ENCODE measurements at regions not wholly inside any gene's neighbourhood (a gene's known extent, or its start where the extent isn't known, plus 50 kb on each side); places are given as distances from the start of the nearest gene placed in this dataset.

- DNase-seq (ENCODE audit: low read depth in 1 of 2, low spot score in 1 of 2): no peak
- Histone ChIP-seq H3K27me3 (ENCODE audit: insufficient read depth, poor library complexity, severe bottlenecking) (no peaks in the 10 kb centered on the region), H3K4me3 (replicated peaks; ENCODE audit: insufficient read depth, low read length) (no peak overlapping the region), H3K27ac (replicated peaks) (no peak overlapping the region)
- no peak for TF ChIP-seq REST (IDR thresholded peaks at IDR 0.05; ENCODE audit: insufficient replicate concordance, low read depth)
- TF ChIP-seq CTCF (IDR thresholded peaks at IDR 0.05; ENCODE audit: insufficient read depth, low read length): no peak
- no peak for TF ChIP-seq SPI1 (IDR thresholded peaks at IDR 0.05; ENCODE audit: borderline replicate concordance, low read depth)
- TF ChIP-seq GABPA (IDR thresholded peaks at IDR 0.05; ENCODE audit: low read depth): no peak
- no peak for TF ChIP-seq POLR2AphosphoS5 (IDR thresholded peaks at IDR 0.05; ENCODE audit: low read depth)
Observed at GRCh38 chr1:193666485-193667083, 480.2 kb upstream of the B3GALT2 start.

GRCh38 chr1:193663965-193664364 is 477.6 kb upstream of the B3GALT2 start:
- H3K27ac ChIP-seq (replicated peaks): no peak overlapping the region
- TF ChIP-seq GABPA (IDR thresholded peaks at IDR 0.05; ENCODE audit: low read depth) (no peak), REST (IDR thresholded peaks at IDR 0.05; ENCODE audit: insufficient replicate concordance, low read depth) (no peak), POLR2AphosphoS5 (IDR thresholded peaks at IDR 0.05; ENCODE audit: low read depth) (no peak), SPI1 (IDR thresholded peaks at IDR 0.05; ENCODE audit: borderline replicate concordance, low read depth) (no peak), CTCF (IDR thresholded peaks at IDR 0.05; ENCODE audit: insufficient read depth, low read length) (no peak)
- no peak overlapping the region for H3K4me3 ChIP-seq (replicated peaks; ENCODE audit: insufficient read depth, low read length)
- H3K27me3 ChIP-seq (ENCODE audit: insufficient read depth, poor library complexity, severe bottlenecking): no peaks in the 10 kb centered on the region
- DNase-seq (ENCODE audit: low read depth in 1 of 2, low spot score in 1 of 2): no peak

- Histone ChIP-seq H3K27me3 (ENCODE audit: insufficient read depth, poor library complexity, severe bottlenecking) (no peaks in the 10 kb centered on the region), H3K27ac (replicated peaks) (no peak overlapping the region), H3K4me3 (replicated peaks; ENCODE audit: insufficient read depth, low read length) (no peak overlapping the region)
- no peak for DNase-seq (ENCODE audit: low read depth in 1 of 2, low spot score in 1 of 2)
- TF ChIP-seq POLR2AphosphoS5 (IDR thresholded peaks at IDR 0.05; ENCODE audit: low read depth) (no peak), CTCF (IDR thresholded peaks at IDR 0.05; ENCODE audit: insufficient read depth, low read length) (no peak), SPI1 (IDR thresholded peaks at IDR 0.05; ENCODE audit: borderline replicate concordance, low read depth) (no peak), GABPA (IDR thresholded peaks at IDR 0.05; ENCODE audit: low read depth) (no peak), REST (IDR thresholded peaks at IDR 0.05; ENCODE audit: insufficient replicate concordance, low read depth) (no peak)
Observed at GRCh38 chr1:193662030-193662429, 475.6 kb upstream of the B3GALT2 start.

Data from HL-60 (cell line).